Caco-2 (cell line): ENCODE measurements at regions not wholly inside any gene's neighbourhood (a gene's known extent, or its start where the extent isn't known, plus 50 kb on each side); places are given as distances from the start of the nearest gene placed in this dataset.

Experiments
- BruUV-seq: library from RNA; stranded (reverse); fragments of 400-500 nt; replicated peaks from 2 replicates; lab custom pipeline; 2021; lab: Mats Ljungman, UMichigan
- CTCF ChIA-PET: fragments of 300-600 bp; sonication (Branson Sonifier 250); formaldehyde crosslinking; loops from one replicate; lab custom pipeline; 2022; ENCODE audit warnings: antibody characterized with exemption; lab: Charles Lee
- POLR2A ChIA-PET: fragments of 300-600 bp; sonication (Branson Sonifier 250); formaldehyde crosslinking; loops from one replicate; lab custom pipeline; 2022; ENCODE audit warnings: antibody characterized with exemption; lab: Charles Lee
- DNase-seq, 2 experiments: peaks; one replicate each; pipeline versions ENCODE4 v3.0.0 to v3.0.0-alpha.2; 2020 to 2022
- H3K27me3 ChIP-seq: replicated peaks from 2 replicates; pipeline ENCODE4 v1.6.0; 2011; ENCODE audit warnings: low read length; ENCODE audit not compliant: control insufficient read depth, insufficient read depth
- H3K36me3 ChIP-seq: 2 replicates; pipeline ENCODE4 v1.5.1; 2011; ENCODE audit warnings: low read length; ENCODE audit not compliant: control insufficient read depth, insufficient read depth
- H3K4me1 ChIP-seq: fragments of 250-450 bp; sonication (Bioruptor Pico); 2 replicates; pipeline ENCODE4 v1.5.1; 2020; ENCODE audit warnings: mild to moderate bottlenecking
- H3K4me3 ChIP-seq: 2 replicates; pipeline ENCODE4 v1.5.1; 2011; ENCODE audit warnings: low read depth, mild to moderate bottlenecking, control low read depth, low read length
- H3K9me3 ChIP-seq: fragments of 250-450 bp; sonication (Bioruptor Pico); 2 replicates; pipeline ENCODE4 v1.5.1; 2020; ENCODE audit warnings: mild to moderate bottlenecking, moderate library complexity
- H3K27ac Mint-ChIP-seq: one replicate; pipeline ENCODE4 v1.8.0; 2022; ENCODE audit warnings: mixed read lengths; ENCODE audit not compliant: unreplicated experiment
- H3K27me3 Mint-ChIP-seq: one replicate; pipeline ENCODE4 v1.8.0; 2022; ENCODE audit warnings: mixed read lengths; ENCODE audit not compliant: insufficient read depth, unreplicated experiment
- H3K36me3 Mint-ChIP-seq: one replicate; pipeline ENCODE4 v1.8.0; 2022; ENCODE audit warnings: mild to moderate bottlenecking, mixed read lengths; ENCODE audit not compliant: insufficient read depth, unreplicated experiment
- H3K4me1 Mint-ChIP-seq: one replicate; pipeline ENCODE4 v1.8.0; 2022; ENCODE audit warnings: low read depth, mixed read lengths; ENCODE audit not compliant: unreplicated experiment
- H3K4me3 Mint-ChIP-seq: one replicate; pipeline ENCODE4 v1.8.0; 2022; ENCODE audit warnings: mild to moderate bottlenecking, moderate library complexity, mixed read lengths; ENCODE audit not compliant: unreplicated experiment
- H3K9me3 Mint-ChIP-seq: one replicate; pipeline ENCODE4 v1.8.0; 2022; ENCODE audit warnings: mixed read lengths; ENCODE audit not compliant: unreplicated experiment
- intact Hi-C: fragments of 100-400 bp; cut with micrococcal nuclease; formaldehyde crosslinking; loops from one replicate; pipeline ENCODE4 v1.10.0; 2022; ENCODE audit not compliant: unreplicated experiment
- TF ChIP-seq, protein P1 (sequence below), 2 experiments: fragments of 200-600 bp in 1 of 2; IDR thresholded peaks; 1 replicate in 1 of 2; 2 replicates in 1 of 2; pipeline versions ENCODE4 v1.5.1 to v1.8.0; 2011 to 2022; ENCODE audit warnings: antibody characterized with exemption in 1 of 2, control low read depth in 1 of 2, inconsistent platforms in 1 of 2, low read depth in 1 of 2, low read length in 1 of 2, mild to moderate bottlenecking in 1 of 2, moderate library complexity in 1 of 2; ENCODE audit not compliant: insufficient read depth in 1 of 2, severe bottlenecking in 1 of 2, unreplicated experiment in 1 of 2

DNA sequence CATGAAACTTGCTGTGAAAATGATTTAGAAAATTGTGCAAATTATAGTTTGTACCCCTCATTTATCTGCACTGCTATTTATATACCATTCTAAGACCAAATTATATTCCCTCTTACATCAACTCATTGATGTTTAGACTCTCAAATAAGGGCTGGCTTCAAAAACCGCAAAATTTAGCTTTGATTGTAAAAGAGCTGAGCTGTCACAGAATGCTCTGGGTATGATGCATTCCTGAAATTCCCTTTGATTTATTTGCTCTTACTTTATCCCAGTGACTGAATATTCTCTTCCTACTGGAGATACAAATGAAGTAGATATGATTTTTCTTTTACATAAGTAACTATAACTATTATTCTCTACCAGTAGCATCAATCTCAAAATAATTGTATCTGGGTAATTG, 78.0 kb upstream of the TMTC2 start:
- Mint-ChIP-seq H3K4me3 (no peak overlapping the region), H3K4me1 (no peaks in the 10 kb centered on the region), H3K27me3 (no peaks in the 10 kb centered on the region), H3K27ac (no peak overlapping the region), H3K36me3 (no peaks in the 10 kb centered on the region), H3K9me3 (no peaks in the 10 kb centered on the region)
- ChIA-PET POLR2A (no interaction called here), CTCF (no interaction called here)
- intact Hi-C loops: no loop called here
- Histone ChIP-seq H3K4me3 (no peak overlapping the region), H3K9me3 (no peaks in the 10 kb centered on the region), H3K36me3 (no peaks in the 10 kb centered on the region), H3K4me1 (no peaks in the 10 kb centered on the region), H3K27me3 (no peaks in the 10 kb centered on the region)
- DNase-seq: no peak
- no TSS peak for BruUV-seq
- TF ChIP-seq, protein P1, sequence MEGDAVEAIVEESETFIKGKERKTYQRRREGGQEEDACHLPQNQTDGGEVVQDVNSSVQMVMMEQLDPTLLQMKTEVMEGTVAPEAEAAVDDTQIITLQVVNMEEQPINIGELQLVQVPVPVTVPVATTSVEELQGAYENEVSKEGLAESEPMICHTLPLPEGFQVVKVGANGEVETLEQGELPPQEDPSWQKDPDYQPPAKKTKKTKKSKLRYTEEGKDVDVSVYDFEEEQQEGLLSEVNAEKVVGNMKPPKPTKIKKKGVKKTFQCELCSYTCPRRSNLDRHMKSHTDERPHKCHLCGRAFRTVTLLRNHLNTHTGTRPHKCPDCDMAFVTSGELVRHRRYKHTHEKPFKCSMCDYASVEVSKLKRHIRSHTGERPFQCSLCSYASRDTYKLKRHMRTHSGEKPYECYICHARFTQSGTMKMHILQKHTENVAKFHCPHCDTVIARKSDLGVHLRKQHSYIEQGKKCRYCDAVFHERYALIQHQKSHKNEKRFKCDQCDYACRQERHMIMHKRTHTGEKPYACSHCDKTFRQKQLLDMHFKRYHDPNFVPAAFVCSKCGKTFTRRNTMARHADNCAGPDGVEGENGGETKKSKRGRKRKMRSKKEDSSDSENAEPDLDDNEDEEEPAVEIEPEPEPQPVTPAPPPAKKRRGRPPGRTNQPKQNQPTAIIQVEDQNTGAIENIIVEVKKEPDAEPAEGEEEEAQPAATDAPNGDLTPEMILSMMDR (IDR thresholded peaks at IDR 0.05; ENCODE audit: insufficient read depth in 1 of 2, low read depth in 1 of 2, low read length in 1 of 2, severe bottlenecking in 1 of 2, unreplicated experiment in 1 of 2): no peak

DNA sequence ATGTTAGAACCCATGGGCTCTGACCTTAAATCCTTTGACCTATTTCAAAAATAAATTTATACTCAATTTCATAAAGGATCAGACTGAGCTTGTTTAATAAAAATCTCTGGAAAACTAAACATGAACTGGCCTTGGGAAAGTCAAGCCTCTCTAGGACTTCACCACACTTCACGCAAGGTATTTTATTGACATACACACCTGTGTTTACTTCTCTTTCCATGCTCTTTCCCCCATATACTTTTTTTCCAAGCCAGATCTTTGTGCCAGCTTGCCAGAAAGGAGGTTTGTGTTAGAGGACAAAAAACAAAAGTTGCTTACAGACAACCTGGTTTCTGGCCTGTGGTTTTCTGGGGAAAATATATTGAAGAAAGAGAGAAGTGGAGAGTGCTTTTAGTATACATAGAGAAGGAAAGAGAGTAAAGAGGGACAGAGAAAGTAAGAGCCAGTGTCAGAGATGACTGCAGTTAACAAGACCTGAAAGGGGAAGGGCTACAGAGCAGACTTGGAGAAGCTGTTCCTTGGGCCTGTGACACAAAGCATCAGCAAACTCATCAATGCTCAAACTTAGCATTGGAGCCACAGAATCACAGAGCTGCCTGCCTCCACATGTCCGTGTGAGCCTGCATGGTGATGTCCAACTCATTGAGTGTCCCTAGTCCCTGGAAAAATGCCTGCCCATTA, 77.3 kb upstream of the TMTC2 start:
- H3K27me3 ChIP-seq: no peaks in the 10 kb centered on the region
- H3K9me3 ChIP-seq: no peaks in the 10 kb centered on the region
- no peak overlapping the region for H3K4me3 Mint-ChIP-seq
- no peak for DNase-seq
- TF ChIP-seq, protein P1 (IDR thresholded peaks at IDR 0.05; ENCODE audit: insufficient read depth in 1 of 2, low read depth in 1 of 2, low read length in 1 of 2, severe bottlenecking in 1 of 2, unreplicated experiment in 1 of 2): no peak
- H3K36me3 ChIP-seq: no peaks in the 10 kb centered on the region
- H3K27me3 Mint-ChIP-seq: peaks cover 4% of the 10 kb centered on the region
- H3K4me1 ChIP-seq: no peaks in the 10 kb centered on the region
- H3K4me1 Mint-ChIP-seq: no peaks in the 10 kb centered on the region
- no peaks in the 10 kb centered on the region for H3K9me3 Mint-ChIP-seq
- H3K36me3 Mint-ChIP-seq: no peaks in the 10 kb centered on the region
- H3K27ac Mint-ChIP-seq: no peak overlapping the region
- no peak overlapping the region for H3K4me3 ChIP-seq
- ChIA-PET CTCF (no interaction called here), POLR2A (no interaction called here)
- no TSS peak for BruUV-seq
- intact Hi-C loops: no loop called here

DNA sequence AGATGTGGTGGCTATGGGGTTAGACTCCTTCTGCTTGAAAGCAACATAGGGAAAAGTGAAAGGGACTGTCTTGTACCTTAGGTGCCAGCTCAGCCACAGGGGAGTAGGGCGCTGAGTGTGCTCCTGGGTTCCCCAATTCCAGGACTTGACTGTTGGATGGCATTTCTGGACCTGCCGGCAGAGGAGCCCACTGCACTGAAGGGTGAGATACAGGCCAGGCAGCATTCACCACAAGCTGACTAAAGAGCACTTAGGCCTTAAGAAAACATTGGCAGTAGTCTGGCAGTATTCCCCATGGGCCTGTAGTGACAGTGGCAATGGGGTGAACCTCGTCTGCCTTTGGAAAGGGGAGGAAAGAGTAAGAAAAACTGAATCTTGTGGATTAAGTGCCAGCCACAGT, 67.1 kb upstream of the TMTC2 start:
- H3K4me3 ChIP-seq: no peak overlapping the region
- peaks cover 6% of the 10 kb centered on the region for H3K36me3 Mint-ChIP-seq
- no peaks in the 10 kb centered on the region for H3K4me1 ChIP-seq
- DNase-seq: no peak
- H3K36me3 ChIP-seq: no peaks in the 10 kb centered on the region
- H3K9me3 ChIP-seq: no peaks in the 10 kb centered on the region
- TF ChIP-seq, protein P1 (IDR thresholded peaks at IDR 0.05; ENCODE audit: insufficient read depth in 1 of 2, low read depth in 1 of 2, low read length in 1 of 2, severe bottlenecking in 1 of 2, unreplicated experiment in 1 of 2): no peak
- no peaks in the 10 kb centered on the region for H3K4me1 Mint-ChIP-seq
- no peaks in the 10 kb centered on the region for H3K27me3 ChIP-seq
- H3K27me3 Mint-ChIP-seq: no peaks in the 10 kb centered on the region
- ChIA-PET POLR2A (no interaction called here), CTCF (no interaction called here)
- H3K9me3 Mint-ChIP-seq: no peaks in the 10 kb centered on the region
- H3K4me3 Mint-ChIP-seq: no peak overlapping the region
- BruUV-seq: no TSS peak
- H3K27ac Mint-ChIP-seq: no peak overlapping the region
- intact Hi-C loops: no loop called here
